ENCODE measurements at regions not wholly inside any gene's neighbourhood (a gene's known extent, or its start where the extent isn't known, plus 50 kb on each side); places are given as distances from the start of the nearest gene placed in this dataset.

- no peak for TF ChIP-seq CTCF (IDR thresholded peaks at IDR 0.05; ENCODE audit: low read depth, low read length, poor library complexity, severe bottlenecking)
- no peak for TF ChIP-seq EZH2phosphoT487 (IDR thresholded peaks at IDR 0.05; ENCODE audit: borderline replicate concordance, low read length)
Observed at GRCh38 chr7:85384392-85384791, 197.5 kb upstream of the SEMA3D start.
